IPS-18a (cell line): ENCODE measurements at regions not wholly inside any gene's neighbourhood (a gene's known extent, or its start where the extent isn't known, plus 50 kb on each side); places are given as distances from the start of the nearest gene placed in this dataset.

Experiments used
- H3K27ac ChIP-seq: one replicate; pipeline ENCODE4 v1.5.1; 2013; ENCODE audit warnings: low read length
- H3K27me3 ChIP-seq: one replicate; pipeline ENCODE4 v1.6.1; 2013; ENCODE audit warnings: mild to moderate bottlenecking, low read length; ENCODE audit not compliant: control insufficient read depth, insufficient read depth
- H3K36me3 ChIP-seq: one replicate; pipeline ENCODE4 v1.6.1; 2013; ENCODE audit warnings: low read depth, low read length; ENCODE audit not compliant: control insufficient read depth
- H3K4me1 ChIP-seq: one replicate; pipeline ENCODE4 v1.6.1; 2013; ENCODE audit warnings: low read depth, low read length; ENCODE audit not compliant: control insufficient read depth
- H3K4me3 ChIP-seq: one replicate; pipeline ENCODE4 v1.5.1; 2013; ENCODE audit warnings: low read length
- H3K9ac ChIP-seq: one replicate; pipeline ENCODE4 v1.6.1; 2013; ENCODE audit warnings: mild to moderate bottlenecking, low read length, moderate library complexity
- H3K9me3 ChIP-seq: one replicate; pipeline ENCODE4 v1.6.1; 2013; ENCODE audit warnings: low read depth, low read length; ENCODE audit not compliant: control insufficient read depth

DNA sequence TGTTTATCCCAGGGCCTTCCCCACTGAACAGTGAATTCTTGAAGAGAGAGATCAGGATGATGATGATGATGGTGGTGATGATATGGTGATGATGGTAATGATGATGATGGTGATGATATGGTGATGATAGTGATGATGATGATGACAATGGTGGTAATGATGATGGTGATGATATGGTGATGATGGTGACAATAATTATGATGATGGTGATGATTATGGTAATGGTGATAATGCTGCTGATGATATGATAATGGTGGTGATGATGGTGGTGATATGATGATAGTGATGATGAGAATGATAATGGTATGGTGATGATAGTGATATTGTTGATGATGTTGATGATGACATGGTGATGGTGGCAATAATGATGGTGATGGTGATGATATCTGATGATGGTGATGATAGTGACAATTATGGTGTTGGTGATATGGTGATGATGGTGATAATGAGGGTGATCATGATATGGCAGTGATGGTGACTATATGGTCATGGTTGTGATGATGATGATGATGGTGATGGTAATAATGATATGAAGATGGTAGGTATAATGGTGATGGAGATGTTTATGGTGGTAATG lies 99.9 kb downstream of the HAPSTR1 start:
- Histone ChIP-seq H3K9me3 (no peaks in the 10 kb centered on the region), H3K27ac (no peak overlapping the region), H3K36me3 (no peaks in the 10 kb centered on the region), H3K27me3 (no peaks in the 10 kb centered on the region), H3K4me1 (no peaks in the 10 kb centered on the region), H3K9ac (no peak overlapping the region), H3K4me3 (no peak overlapping the region)

GRCh38 chr16:9192746-9193145 lies 101.3 kb downstream of the HAPSTR1 start:
- Histone ChIP-seq H3K27me3 (no peaks in the 10 kb centered on the region), H3K4me1 (no peaks in the 10 kb centered on the region), H3K9me3 (no peaks in the 10 kb centered on the region), H3K27ac (no peak overlapping the region), H3K4me3 (no peak overlapping the region), H3K36me3 (no peaks in the 10 kb centered on the region), H3K9ac (no peak overlapping the region)

GRCh38 chr16:9195287-9195686 lies 103.8 kb downstream of the HAPSTR1 start:
- Histone ChIP-seq H3K27ac (no peak overlapping the region), H3K36me3 (no peaks in the 10 kb centered on the region), H3K9ac (no peak overlapping the region), H3K4me1 (no peaks in the 10 kb centered on the region), H3K9me3 (no peaks in the 10 kb centered on the region), H3K27me3 (no peaks in the 10 kb centered on the region), H3K4me3 (no peak overlapping the region)

DNA sequence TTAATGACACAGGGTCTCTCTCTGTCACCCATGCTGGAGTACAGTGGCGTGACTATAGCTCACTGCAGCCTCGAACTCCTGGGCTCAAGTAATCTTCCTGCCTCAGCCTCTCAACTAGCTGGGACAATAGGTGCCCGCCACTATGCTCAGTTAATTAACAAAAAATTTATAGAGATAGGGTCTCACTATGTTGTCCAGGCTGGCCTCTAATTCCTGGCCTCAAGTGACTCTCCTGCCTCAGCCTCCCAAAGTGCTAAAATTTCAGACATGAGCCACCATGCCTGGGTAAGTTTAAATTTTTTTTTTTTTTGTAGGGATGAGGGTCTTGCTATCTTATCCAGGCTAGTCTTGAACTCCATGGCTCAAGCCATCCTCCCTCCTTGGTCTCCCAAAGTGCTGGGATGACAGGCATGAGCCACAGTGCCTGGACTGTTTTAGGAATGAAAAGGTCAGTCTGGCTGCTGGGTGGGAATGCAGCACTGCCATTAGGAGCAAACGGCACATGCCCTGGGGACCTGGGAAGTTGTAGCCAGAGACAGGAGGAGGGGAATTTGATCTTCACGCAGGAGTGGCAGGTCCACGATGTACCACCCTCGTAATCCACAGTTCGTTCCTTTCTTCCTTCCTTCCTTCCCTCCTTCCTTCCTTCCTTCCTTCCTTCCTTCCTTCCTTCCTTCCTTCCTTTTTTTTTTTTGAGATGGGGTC lies 106.7 kb downstream of the HAPSTR1 start:
- Histone ChIP-seq H3K9ac (no peak overlapping the region), H3K4me1 (no peaks in the 10 kb centered on the region), H3K36me3 (no peaks in the 10 kb centered on the region), H3K9me3 (no peaks in the 10 kb centered on the region), H3K27me3 (no peaks in the 10 kb centered on the region), H3K4me3 (no peak overlapping the region), H3K27ac (no peak overlapping the region)

- Histone ChIP-seq H3K9ac (no peak overlapping the region), H3K27ac (no peak overlapping the region)
Measured at GRCh38 chr16:9199311-9199710, 107.9 kb downstream of the HAPSTR1 start.

DNA sequence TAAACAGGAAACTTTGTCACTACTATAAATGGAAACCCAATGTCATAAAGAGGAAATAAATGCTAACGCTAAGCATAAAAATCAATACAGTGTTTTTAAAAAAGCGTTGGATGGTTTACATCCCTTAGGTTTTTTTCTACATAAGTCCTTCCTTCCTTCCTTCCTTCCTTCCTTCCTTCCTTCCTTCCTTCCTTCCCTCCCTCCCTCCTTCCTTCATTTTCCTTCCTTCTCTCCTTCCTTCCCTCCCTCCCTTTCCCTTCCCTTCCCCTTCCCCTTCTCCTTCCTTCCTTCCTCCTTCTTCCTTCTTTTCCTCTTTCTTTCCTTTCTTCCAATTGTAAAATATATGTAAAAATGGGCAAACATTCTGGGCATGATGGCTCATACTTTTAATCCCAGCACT lies 108.3 kb downstream of the HAPSTR1 start:
- no peaks in the 10 kb centered on the region for H3K4me1 ChIP-seq
- H3K9me3 ChIP-seq, result no peaks in the 10 kb centered on the region
- H3K27me3 ChIP-seq, result no peaks in the 10 kb centered on the region
- no peak overlapping the region for H3K4me3 ChIP-seq
- no peaks in the 10 kb centered on the region for H3K36me3 ChIP-seq
- H3K27ac ChIP-seq, result no peak overlapping the region
- H3K9ac ChIP-seq, result no peak overlapping the region

More at GRCh38 chr16:9199311-9199710, 107.9 kb downstream of the HAPSTR1 start:
- Histone ChIP-seq H3K27me3 (no peaks in the 10 kb centered on the region), H3K4me1 (no peaks in the 10 kb centered on the region), H3K36me3 (no peaks in the 10 kb centered on the region), H3K4me3 (no peak overlapping the region), H3K9me3 (no peaks in the 10 kb centered on the region)

DNA sequence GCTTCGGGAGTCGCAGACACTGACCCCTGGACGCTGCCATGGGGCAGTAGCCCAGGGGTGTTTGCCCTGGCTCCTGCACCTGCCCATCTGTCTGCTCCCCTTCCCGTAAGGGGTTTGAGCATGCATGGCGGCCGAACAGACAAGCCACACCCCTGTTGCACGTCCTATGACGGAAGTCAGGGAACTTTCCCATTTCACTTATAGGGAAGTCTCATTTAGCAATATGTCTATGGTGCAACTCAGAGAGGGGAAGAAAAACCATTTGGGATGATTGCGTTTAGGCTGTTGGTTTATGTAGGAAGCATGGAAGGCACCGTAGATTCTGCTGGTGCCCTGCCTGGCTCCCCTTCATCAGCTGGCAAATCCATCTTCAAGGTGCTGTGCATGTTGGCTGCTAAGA lies 112.5 kb downstream of the HAPSTR1 start:
- Histone ChIP-seq H3K36me3 (no peaks in the 10 kb centered on the region), H3K9me3 (no peaks in the 10 kb centered on the region), H3K4me1 (no peaks in the 10 kb centered on the region), H3K4me3 (no peak overlapping the region), H3K27ac (no peak overlapping the region), H3K9ac (no peak overlapping the region), H3K27me3 (no peaks in the 10 kb centered on the region)

DNA sequence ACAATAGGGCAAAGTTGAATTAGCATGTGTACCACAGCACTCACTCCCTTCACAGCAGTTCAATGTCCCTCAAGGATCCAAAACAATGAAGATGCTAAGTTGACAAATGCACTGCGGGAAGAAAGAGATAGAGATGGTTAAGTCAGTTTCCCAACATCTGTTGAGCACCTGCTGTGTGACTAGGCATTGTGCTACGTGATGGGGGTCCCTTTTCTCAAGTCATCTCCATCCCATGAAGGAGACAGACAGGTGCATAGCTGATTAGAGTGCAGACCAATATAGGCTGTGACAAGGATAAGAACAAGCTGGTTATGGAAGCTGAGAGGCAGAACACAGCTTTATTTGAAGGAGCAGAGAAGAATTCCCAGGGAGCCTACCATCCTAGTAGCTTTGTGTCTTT lies 114.2 kb downstream of the HAPSTR1 start:
- Histone ChIP-seq H3K27me3 (no peaks in the 10 kb centered on the region), H3K9me3 (no peaks in the 10 kb centered on the region), H3K4me3 (no peak overlapping the region), H3K9ac (no peak overlapping the region), H3K27ac (no peak overlapping the region), H3K4me1 (no peaks in the 10 kb centered on the region), H3K36me3 (no peaks in the 10 kb centered on the region)

GRCh38 chr16:9206156-9206555 lies 114.7 kb downstream of the HAPSTR1 start:
- Histone ChIP-seq H3K9ac (no peak overlapping the region), H3K27me3 (no peaks in the 10 kb centered on the region), H3K9me3 (no peaks in the 10 kb centered on the region), H3K27ac (no peak overlapping the region), H3K36me3 (no peaks in the 10 kb centered on the region), H3K4me3 (no peak overlapping the region), H3K4me1 (no peaks in the 10 kb centered on the region)

- no peaks in the 10 kb centered on the region for H3K27me3 ChIP-seq
- H3K9me3 ChIP-seq, result no peaks in the 10 kb centered on the region
- no peak overlapping the region for H3K4me3 ChIP-seq
- no peaks in the 10 kb centered on the region for H3K36me3 ChIP-seq
- H3K4me1 ChIP-seq, result no peaks in the 10 kb centered on the region
- H3K9ac ChIP-seq, result no peak overlapping the region
- H3K27ac ChIP-seq, result no peak overlapping the region
Measured at GRCh38 chr16:9212621-9213020, 121.2 kb downstream of the HAPSTR1 start.

- no peaks in the 10 kb centered on the region for H3K36me3 ChIP-seq
Measured at GRCh38 chr16:9219813-9220212, 128.4 kb downstream of the HAPSTR1 start.

More at GRCh38 chr16:9219813-9220212, 128.4 kb downstream of the HAPSTR1 start:
- Histone ChIP-seq H3K9me3 (no peaks in the 10 kb centered on the region), H3K9ac (no peak overlapping the region), H3K4me1 (peaks cover 8% of the 10 kb centered on the region), H3K27me3 (no peaks in the 10 kb centered on the region), H3K4me3 (no peak overlapping the region), H3K27ac (no peak overlapping the region)
